Uterus (tissue), 3 donors: ENCODE measurements at regions not wholly inside any gene's neighbourhood (a gene's known extent, or its start where the extent isn't known, plus 50 kb on each side); places are given as distances from the start of the nearest gene placed in this dataset.

Experiments used
- DNase-seq, 2 donors: peaks; one replicate each; pipeline ENCODE4 v3.0.0-alpha.2; 2019 to 2020
- H3K27ac ChIP-seq, 2 donors: fragments of 200-600 bp; sonication (generic); 1 replicate in 1 of 2; 2 replicates in 1 of 2; pipeline ENCODE4 v1.5.1; 2016 to 2018
- H3K27me3 ChIP-seq, 2 donors: fragments of 200-600 bp; sonication (generic); one replicate each; pipeline ENCODE4 v1.5.1; 2018 to 2019; ENCODE audit warnings: control low read depth in 1 of 2
- H3K36me3 ChIP-seq, 2 donors: fragments of 200-600 bp; sonication (generic); one replicate each; pipeline ENCODE4 v1.5.1; 2019; ENCODE audit warnings: control low read depth in 1 of 2
- H3K4me1 ChIP-seq, 2 donors: fragments of 200-600 bp; sonication (generic); one replicate each; pipeline ENCODE4 v1.5.1; 2018 to 2019; ENCODE audit warnings: control low read depth in 1 of 2
- H3K4me3 ChIP-seq, 2 donors: fragments of 200-600 bp; sonication (generic); 1 replicate in 1 of 2; 2 replicates in 1 of 2; pipeline ENCODE4 v1.5.1; 2018 to 2019; ENCODE audit warnings: mild to moderate bottlenecking in 1 of 2
- H3K9me3 ChIP-seq, 2 donors: fragments of 200-600 bp; sonication (generic); one replicate each; pipeline ENCODE4 v1.5.1; 2019; ENCODE audit warnings: control low read depth in 1 of 2
- POLR2A ChIP-seq, 2 donors: fragments of 450-650 bp; IDR thresholded peaks; one replicate each; pipeline ENCODE4 v1.6.1; 2016; ENCODE audit warnings: antibody characterized with exemption in 2 of 2, mild to moderate bottlenecking in 1 of 2, moderate library complexity in 1 of 2
- intact Hi-C: fragments of 100-400 bp; cut with DNase I; formaldehyde crosslinking; loops from one replicate; pipeline ENCODE4 v1.15.1; 2023; ENCODE audit warnings: low total_unique reads
- TF ChIP-seq, protein P1 (sequence below), 4 experiments: fragments of 200-600 bp in 2 of 4; fragments of 450-650 bp in 2 of 4; sonication (generic) in 2 of 4; IDR thresholded peaks; one replicate each; pipeline ENCODE4 v1.5.1; 2016 to 2019; ENCODE audit warnings: antibody characterized with exemption in 4 of 4, mild to moderate bottlenecking in 2 of 4, moderate library complexity in 1 of 4
- donor health status: DM: yes; HTN: yes; CAD: no.

DNA sequence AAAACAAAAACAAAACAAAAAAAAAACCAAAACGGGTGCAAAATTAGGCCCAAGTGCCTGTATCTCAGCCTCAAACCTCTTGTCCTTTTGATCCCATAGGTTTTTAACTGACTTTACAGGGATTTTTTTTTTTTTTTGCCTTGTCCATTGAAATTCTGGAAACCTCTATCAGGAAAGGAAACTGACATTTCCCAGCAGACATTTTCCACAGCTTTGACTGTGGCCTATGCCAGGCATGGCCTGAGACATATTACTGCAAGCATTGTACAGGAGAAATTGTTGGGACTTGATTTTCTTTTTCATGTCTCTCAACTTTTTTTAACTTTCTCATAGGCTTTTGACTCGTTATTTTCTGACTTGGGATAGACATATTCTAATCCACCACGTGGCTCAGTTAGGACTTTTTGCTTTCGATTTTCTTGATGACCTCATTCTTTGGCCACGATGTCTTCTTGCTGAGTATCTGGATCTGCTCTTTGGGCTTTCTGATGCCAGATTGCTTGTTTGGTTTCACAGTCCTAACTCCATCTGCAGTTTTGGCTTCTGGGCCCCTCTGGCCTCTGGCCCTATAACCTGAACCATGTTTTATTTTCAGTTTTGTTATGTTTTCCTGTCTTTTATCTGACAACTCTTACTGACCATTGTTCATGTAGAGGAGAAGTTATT lies 336.1 kb upstream of the C11orf87 start:
- DNase-seq, result no peak
- H3K4me1 ChIP-seq, result no peaks in the 10 kb centered on the region
- H3K36me3 ChIP-seq, result no peaks in the 10 kb centered on the region
- no peaks in the 10 kb centered on the region for H3K27me3 ChIP-seq
- H3K27ac ChIP-seq, result no peak overlapping the region
- intact Hi-C loops, result no loop called here
- no peak overlapping the region for H3K4me3 ChIP-seq
- TF ChIP-seq POLR2A (IDR thresholded peaks at IDR 0.05), result no peak
- TF ChIP-seq, protein P1, sequence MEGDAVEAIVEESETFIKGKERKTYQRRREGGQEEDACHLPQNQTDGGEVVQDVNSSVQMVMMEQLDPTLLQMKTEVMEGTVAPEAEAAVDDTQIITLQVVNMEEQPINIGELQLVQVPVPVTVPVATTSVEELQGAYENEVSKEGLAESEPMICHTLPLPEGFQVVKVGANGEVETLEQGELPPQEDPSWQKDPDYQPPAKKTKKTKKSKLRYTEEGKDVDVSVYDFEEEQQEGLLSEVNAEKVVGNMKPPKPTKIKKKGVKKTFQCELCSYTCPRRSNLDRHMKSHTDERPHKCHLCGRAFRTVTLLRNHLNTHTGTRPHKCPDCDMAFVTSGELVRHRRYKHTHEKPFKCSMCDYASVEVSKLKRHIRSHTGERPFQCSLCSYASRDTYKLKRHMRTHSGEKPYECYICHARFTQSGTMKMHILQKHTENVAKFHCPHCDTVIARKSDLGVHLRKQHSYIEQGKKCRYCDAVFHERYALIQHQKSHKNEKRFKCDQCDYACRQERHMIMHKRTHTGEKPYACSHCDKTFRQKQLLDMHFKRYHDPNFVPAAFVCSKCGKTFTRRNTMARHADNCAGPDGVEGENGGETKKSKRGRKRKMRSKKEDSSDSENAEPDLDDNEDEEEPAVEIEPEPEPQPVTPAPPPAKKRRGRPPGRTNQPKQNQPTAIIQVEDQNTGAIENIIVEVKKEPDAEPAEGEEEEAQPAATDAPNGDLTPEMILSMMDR (IDR thresholded peaks at IDR 0.05), result no peak
- no peaks in the 10 kb centered on the region for H3K9me3 ChIP-seq

DNA sequence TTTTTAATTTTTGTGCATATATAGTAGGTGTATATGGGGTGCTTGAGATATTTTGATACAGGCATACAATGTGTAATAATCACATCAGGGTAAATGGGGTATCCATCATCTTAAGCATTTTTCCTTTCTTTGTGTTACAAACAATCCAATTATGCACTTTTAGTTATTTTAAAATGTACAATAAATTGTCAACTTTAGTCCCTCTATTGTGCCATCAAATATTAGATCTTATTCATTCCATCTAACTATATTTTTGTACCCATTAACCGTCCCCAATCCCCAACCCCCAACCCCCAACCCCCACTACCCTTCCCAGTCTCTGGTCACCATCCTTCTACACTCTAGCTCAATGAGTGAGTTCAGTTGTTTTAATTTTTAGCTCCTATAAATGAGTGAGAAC lies 335.1 kb upstream of the C11orf87 start:
- H3K9me3 ChIP-seq, result no peaks in the 10 kb centered on the region
- no peaks in the 10 kb centered on the region for H3K27me3 ChIP-seq
- H3K36me3 ChIP-seq, result no peaks in the 10 kb centered on the region
- intact Hi-C loops, result no loop called here
- no peaks in the 10 kb centered on the region for H3K4me1 ChIP-seq
- TF ChIP-seq, protein P1 (IDR thresholded peaks at IDR 0.05), result no peak
- no peak for TF ChIP-seq POLR2A (IDR thresholded peaks at IDR 0.05)
- H3K27ac ChIP-seq, result no peak overlapping the region
- DNase-seq, result no peak
- H3K4me3 ChIP-seq, result no peak overlapping the region

DNA sequence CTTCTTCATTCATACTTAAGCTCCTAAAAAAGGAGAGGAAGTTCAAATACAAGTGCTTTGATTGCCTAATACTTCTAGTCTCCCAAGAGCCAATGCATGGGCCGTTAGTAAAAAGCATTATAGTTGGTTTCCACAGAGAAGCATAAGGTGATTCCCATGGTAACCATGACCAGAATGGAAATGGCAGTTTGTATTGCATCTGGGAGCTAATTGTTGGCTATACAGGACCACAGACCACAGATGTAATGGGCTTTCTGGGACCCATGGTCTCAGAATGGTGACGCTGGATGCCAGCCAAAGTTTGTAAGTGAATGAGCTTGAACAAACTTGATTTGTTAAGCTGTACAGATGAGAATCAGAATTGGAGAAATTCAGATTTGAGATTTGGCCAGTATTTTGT lies 333.9 kb upstream of the C11orf87 start:
- TF ChIP-seq POLR2A (IDR thresholded peaks at IDR 0.05), result no peak
- TF ChIP-seq, protein P1 (IDR thresholded peaks at IDR 0.05), result no peak
- no peaks in the 10 kb centered on the region for H3K36me3 ChIP-seq
- intact Hi-C loops, result no loop called here
- H3K4me1 ChIP-seq, result no peaks in the 10 kb centered on the region
- no peak for DNase-seq
- H3K4me3 ChIP-seq, result no peak overlapping the region
- no peaks in the 10 kb centered on the region for H3K9me3 ChIP-seq
- no peaks in the 10 kb centered on the region for H3K27me3 ChIP-seq
- no peak overlapping the region for H3K27ac ChIP-seq

DNA sequence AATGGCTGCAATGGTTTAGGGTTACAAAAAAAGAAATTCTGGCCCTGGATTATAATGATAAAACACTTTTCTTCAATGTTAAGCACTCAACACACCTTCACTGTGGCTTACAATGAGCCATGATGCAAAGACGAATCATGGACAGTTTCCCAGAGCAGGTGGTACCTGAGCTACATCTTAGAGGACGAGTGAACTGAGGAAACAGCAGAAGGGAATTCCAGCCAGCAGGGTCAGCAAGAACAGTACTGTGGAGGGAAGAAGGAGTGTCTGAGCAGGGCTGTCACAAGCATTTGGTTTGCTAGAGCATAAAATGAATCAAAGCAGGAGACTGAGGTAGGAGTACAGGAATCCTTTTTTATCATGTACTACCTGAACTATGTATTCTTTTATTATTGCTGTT lies 332.8 kb upstream of the C11orf87 start:
- Histone ChIP-seq H3K9me3 (no peaks in the 10 kb centered on the region), H3K4me3 (no peak overlapping the region), H3K4me1 (no peaks in the 10 kb centered on the region), H3K36me3 (no peaks in the 10 kb centered on the region), H3K27ac (no peak overlapping the region), H3K27me3 (no peaks in the 10 kb centered on the region)
- DNase-seq, result no peak
- intact Hi-C loops, result no loop called here
- TF ChIP-seq, protein P1 (IDR thresholded peaks at IDR 0.05), result no peak
- no peak for TF ChIP-seq POLR2A (IDR thresholded peaks at IDR 0.05)

DNA sequence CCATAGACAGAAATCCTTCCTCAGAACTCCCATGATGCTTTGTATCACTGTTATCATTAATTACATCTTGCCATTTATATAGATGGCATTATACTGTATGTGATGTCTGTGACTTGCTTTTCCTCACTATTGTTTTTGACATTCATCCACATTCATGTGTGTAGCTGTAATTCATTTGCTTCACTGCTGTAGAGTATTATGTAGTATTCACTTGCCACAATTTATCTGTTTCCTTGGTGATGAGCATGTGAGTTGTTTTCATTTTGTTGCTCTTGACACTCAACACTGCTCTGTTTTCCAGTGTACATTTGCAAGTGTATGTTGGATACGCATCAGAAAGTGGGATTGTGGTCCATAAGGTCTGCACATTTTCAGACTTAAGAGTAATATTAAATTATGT lies 328.6 kb upstream of the C11orf87 start:
- TF ChIP-seq POLR2A (IDR thresholded peaks at IDR 0.05), result no peak
- TF ChIP-seq, protein P1 (IDR thresholded peaks at IDR 0.05), result no peak

More for the DNA sequence above, 328.6 kb upstream of the C11orf87 start:
- H3K4me3 ChIP-seq, result no peak overlapping the region
- no peaks in the 10 kb centered on the region for H3K36me3 ChIP-seq
- H3K4me1 ChIP-seq, result no peaks in the 10 kb centered on the region
- intact Hi-C loops, result no loop called here
- no peak for DNase-seq
- H3K27me3 ChIP-seq, result no peaks in the 10 kb centered on the region
- no peaks in the 10 kb centered on the region for H3K9me3 ChIP-seq
- no peak overlapping the region for H3K27ac ChIP-seq
